Bronchial epithelial cell (primary cell): ENCODE measurements at regions not wholly inside any gene's neighbourhood (a gene's known extent, or its start where the extent isn't known, plus 50 kb on each side); places are given as distances from the start of the nearest gene placed in this dataset.

Source experiments
- DNase-seq: peaks from one replicate; pipeline ENCODE4 v3.0.0-alpha.2; 2010; ENCODE audit warnings: low read depth
- FAIRE-seq: peaks from 2 replicates; lab custom pipeline; 2011; peaks lifted over from hg19 to GRCh38; lab: Jason Lieb, UNC
- H3K27me3 ChIP-seq: 2 replicates; pipeline ENCODE4 v1.5.1; 2011; ENCODE audit warnings: low read length; ENCODE audit not compliant: control insufficient read depth, insufficient read depth
- H3K36me3 ChIP-seq: 2 replicates; pipeline ENCODE4 v1.5.1; 2011; ENCODE audit warnings: low read length; ENCODE audit not compliant: control insufficient read depth, insufficient read depth
- H3K4me3 ChIP-seq: 2 replicates; pipeline ENCODE4 v1.5.1; 2011; ENCODE audit warnings: mild to moderate bottlenecking, low read depth, low read length, control low read depth
- TF ChIP-seq, protein P1 (sequence below): IDR thresholded peaks from 2 replicates; pipeline ENCODE4 v1.5.1; 2011; ENCODE audit warnings: mild to moderate bottlenecking, moderate library complexity, low read length, control low read depth, inconsistent platforms; ENCODE audit not compliant: insufficient read depth, severe bottlenecking

GRCh38 chr4:135015771-135016170 is 814.2 kb upstream of the PABPC4L start:
- DNase-seq (no peak), FAIRE-seq (no peak)
- TF ChIP-seq, protein P1, sequence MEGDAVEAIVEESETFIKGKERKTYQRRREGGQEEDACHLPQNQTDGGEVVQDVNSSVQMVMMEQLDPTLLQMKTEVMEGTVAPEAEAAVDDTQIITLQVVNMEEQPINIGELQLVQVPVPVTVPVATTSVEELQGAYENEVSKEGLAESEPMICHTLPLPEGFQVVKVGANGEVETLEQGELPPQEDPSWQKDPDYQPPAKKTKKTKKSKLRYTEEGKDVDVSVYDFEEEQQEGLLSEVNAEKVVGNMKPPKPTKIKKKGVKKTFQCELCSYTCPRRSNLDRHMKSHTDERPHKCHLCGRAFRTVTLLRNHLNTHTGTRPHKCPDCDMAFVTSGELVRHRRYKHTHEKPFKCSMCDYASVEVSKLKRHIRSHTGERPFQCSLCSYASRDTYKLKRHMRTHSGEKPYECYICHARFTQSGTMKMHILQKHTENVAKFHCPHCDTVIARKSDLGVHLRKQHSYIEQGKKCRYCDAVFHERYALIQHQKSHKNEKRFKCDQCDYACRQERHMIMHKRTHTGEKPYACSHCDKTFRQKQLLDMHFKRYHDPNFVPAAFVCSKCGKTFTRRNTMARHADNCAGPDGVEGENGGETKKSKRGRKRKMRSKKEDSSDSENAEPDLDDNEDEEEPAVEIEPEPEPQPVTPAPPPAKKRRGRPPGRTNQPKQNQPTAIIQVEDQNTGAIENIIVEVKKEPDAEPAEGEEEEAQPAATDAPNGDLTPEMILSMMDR: no peak
- no peaks in the 10 kb centered on the region for H3K36me3 ChIP-seq
- no peak overlapping the region for H3K4me3 ChIP-seq
- no peaks in the 10 kb centered on the region for H3K27me3 ChIP-seq

DNA sequence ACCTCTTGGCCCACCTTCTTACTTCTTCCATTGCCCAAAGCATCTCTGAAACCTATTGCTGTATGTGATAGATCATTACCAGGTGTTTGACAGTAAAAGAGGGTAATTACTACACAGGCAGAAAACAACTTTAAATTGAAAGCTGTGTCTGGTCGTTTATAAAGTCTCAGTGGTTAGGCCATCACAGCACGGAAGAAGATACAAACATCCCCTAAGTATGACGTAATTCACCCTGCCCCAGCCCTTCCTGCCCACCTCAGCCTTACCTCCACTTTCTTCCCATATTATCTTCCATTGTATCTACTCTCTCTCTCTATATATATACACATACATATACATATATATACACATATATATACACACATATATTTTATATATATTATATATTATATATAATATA is 805.8 kb upstream of the PABPC4L start:
- TF ChIP-seq, protein P1: no peak

DNA sequence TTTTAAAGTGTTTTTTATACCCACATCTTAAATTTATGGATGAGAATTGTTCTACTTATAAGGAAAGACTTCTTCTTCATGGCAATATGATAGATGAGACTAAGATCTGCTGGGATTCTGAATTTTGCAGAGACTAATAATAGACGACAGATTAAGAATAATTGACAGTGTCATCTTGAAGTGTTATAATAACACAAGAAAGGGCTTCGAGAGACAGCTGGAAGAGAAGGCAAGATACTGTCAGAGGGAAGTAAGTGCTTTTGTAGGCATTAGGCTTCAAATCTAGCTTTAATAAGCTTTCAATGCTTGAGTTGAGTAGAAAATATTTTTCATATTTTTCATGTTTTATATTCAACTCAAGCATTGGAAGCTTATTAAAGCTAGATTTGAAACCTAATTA is 797.6 kb upstream of the PABPC4L start:
- Histone ChIP-seq H3K4me3 (no peak overlapping the region), H3K36me3 (no peaks in the 10 kb centered on the region), H3K27me3 (no peaks in the 10 kb centered on the region)
- FAIRE-seq: no peak
- TF ChIP-seq, protein P1: no peak
- no peak for DNase-seq

More for the DNA sequence above, 805.8 kb upstream of the PABPC4L start:
- DNase-seq (no peak), FAIRE-seq (no peak)
- Histone ChIP-seq H3K27me3 (no peaks in the 10 kb centered on the region), H3K4me3 (no peak overlapping the region), H3K36me3 (no peaks in the 10 kb centered on the region)

DNA sequence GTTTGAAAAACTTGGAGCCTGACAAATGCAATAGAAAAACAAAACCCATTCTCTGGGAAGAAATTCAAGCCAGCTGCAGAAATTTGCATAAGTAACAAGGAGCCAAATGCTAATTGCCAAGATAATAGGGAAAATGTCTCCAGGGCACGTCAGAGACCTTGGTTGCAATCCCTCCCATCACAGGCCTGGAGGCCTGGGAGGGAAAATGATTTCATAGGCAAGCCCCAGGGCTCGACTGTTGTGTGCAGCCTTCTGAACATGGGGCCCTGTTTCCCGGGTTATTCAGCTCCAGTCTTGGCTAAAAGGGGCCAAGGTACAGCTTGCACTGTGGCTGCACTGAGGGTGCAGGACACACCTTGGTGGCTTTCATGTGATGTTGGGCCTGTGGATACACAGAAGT is 760.4 kb upstream of the PABPC4L start:
- no peak overlapping the region for H3K4me3 ChIP-seq
- TF ChIP-seq, protein P1: no peak
- FAIRE-seq: no peak
- DNase-seq: no peak
- no peaks in the 10 kb centered on the region for H3K27me3 ChIP-seq
- H3K36me3 ChIP-seq: no peaks in the 10 kb centered on the region

GRCh38 chr4:134958862-134959261 is 757.3 kb upstream of the PABPC4L start:
- no peak for FAIRE-seq
- no peak for DNase-seq
- no peaks in the 10 kb centered on the region for H3K27me3 ChIP-seq
- no peak overlapping the region for H3K4me3 ChIP-seq
- TF ChIP-seq, protein P1: no peak
- no peaks in the 10 kb centered on the region for H3K36me3 ChIP-seq

- TF ChIP-seq, protein P1: no peak
- FAIRE-seq: no peak
- Histone ChIP-seq H3K4me3 (no peak overlapping the region), H3K27me3 (no peaks in the 10 kb centered on the region), H3K36me3 (no peaks in the 10 kb centered on the region)
- no peak for DNase-seq
These were observed 753.5 kb upstream of the PABPC4L start for GRCh38 chr4:134955059-134955458.
